ENCODE measurements at regions not wholly inside any gene's neighbourhood (a gene's known extent, or its start where the extent isn't known, plus 50 kb on each side); places are given as distances from the start of the nearest gene placed in this dataset.
"Not testable (repeated sequence)": the region's sequence is repeated elsewhere in the genome, so short reads cannot be mapped to it uniquely, and the experiment has no call there.

GRCh38 chr7:112581529-112581928 lies 100.7 kb downstream of the LSMEM1 start:
- no peak overlapping the region for H3K27ac ChIP-seq
- H3K4me3 ChIP-seq, result no peak overlapping the region
- no peaks in the 10 kb centered on the region for H3K9me3 ChIP-seq
- no peak for DNase-seq
- TF ChIP-seq POLR2A (IDR thresholded peaks at IDR 0.05) (no peak), CTCF (IDR thresholded peaks at IDR 0.05) (no peak)
- intact Hi-C loops (cut with DNase I; ENCODE audit: low total_unique reads), result no loop called here
- H3K4me1 ChIP-seq, result no peaks in the 10 kb centered on the region
- H3K27me3 ChIP-seq, result no peaks in the 10 kb centered on the region
- no peaks in the 10 kb centered on the region for H3K36me3 ChIP-seq

GRCh38 chr7:112584290-112584689 lies 103.5 kb downstream of the LSMEM1 start:
- Histone ChIP-seq H3K36me3 (no peaks in the 10 kb centered on the region), H3K27ac (no peak overlapping the region), H3K27me3 (no peaks in the 10 kb centered on the region), H3K4me1 (no peaks in the 10 kb centered on the region), H3K4me3 (no peak overlapping the region), H3K9me3 (no peaks in the 10 kb centered on the region)
- no peak for DNase-seq
- TF ChIP-seq CTCF (IDR thresholded peaks at IDR 0.05) (no peak), POLR2A (IDR thresholded peaks at IDR 0.05) (no peak)
- intact Hi-C loops (cut with DNase I; ENCODE audit: low total_unique reads), result no loop called here

- Histone ChIP-seq H3K9me3 (no peaks in the 10 kb centered on the region), H3K27ac (no peak overlapping the region), H3K4me3 (no peak overlapping the region), H3K4me1 (no peaks in the 10 kb centered on the region), H3K36me3 (no peaks in the 10 kb centered on the region), H3K27me3 (no peaks in the 10 kb centered on the region)
- no peak for DNase-seq
- intact Hi-C loops (cut with DNase I; ENCODE audit: low total_unique reads), result no loop called here
- TF ChIP-seq CTCF (IDR thresholded peaks at IDR 0.05) (no peak), POLR2A (IDR thresholded peaks at IDR 0.05) (no peak)
Observed at GRCh38 chr7:112587504-112587903, 106.7 kb downstream of the LSMEM1 start.

GRCh38 chr7:112592565-112593263 lies 111.9 kb downstream of the LSMEM1 start:
- H3K4me3 ChIP-seq; H3K36me3 ChIP-seq; H3K27ac ChIP-seq; H3K27me3 ChIP-seq; H3K9me3 ChIP-seq; H3K4me1 ChIP-seq; intact Hi-C loops (cut with DNase I; ENCODE audit: low total_unique reads); DNase-seq: not testable (repeated sequence)

- no peak for DNase-seq
- H3K27ac ChIP-seq, result no peak overlapping the region
- H3K9me3 ChIP-seq, result no peaks in the 10 kb centered on the region
- peaks cover 0 to 5% of the 10 kb centered on the region in 2 donors for H3K4me1 ChIP-seq
- H3K27me3 ChIP-seq, result no peaks in the 10 kb centered on the region
- no peak overlapping the region for H3K4me3 ChIP-seq
- intact Hi-C loops (cut with DNase I; ENCODE audit: low total_unique reads), result no loop called here
- no peaks in the 10 kb centered on the region for H3K36me3 ChIP-seq
- TF ChIP-seq POLR2A (IDR thresholded peaks at IDR 0.05), result no peak
- no peak for TF ChIP-seq CTCF (IDR thresholded peaks at IDR 0.05)
Observed at GRCh38 chr7:112594397-112594796, 113.6 kb downstream of the LSMEM1 start.

GRCh38 chr7:112596260-112596659 lies 115.5 kb downstream of the LSMEM1 start:
- no peak for DNase-seq
- no peaks in the 10 kb centered on the region for H3K27me3 ChIP-seq
- no peak overlapping the region for H3K4me3 ChIP-seq
- H3K4me1 ChIP-seq, result peaks cover 0 to 5% of the 10 kb centered on the region in 2 donors
- H3K27ac ChIP-seq, result peak overlapping the region in 1 of 2 donors; percentile 24
- no peaks in the 10 kb centered on the region for H3K9me3 ChIP-seq
- intact Hi-C loops (cut with DNase I; ENCODE audit: low total_unique reads), result no loop called here
- H3K36me3 ChIP-seq, result no peaks in the 10 kb centered on the region
- TF ChIP-seq POLR2A (IDR thresholded peaks at IDR 0.05), result no peak
- TF ChIP-seq CTCF (IDR thresholded peaks at IDR 0.05), result no peak

All from uterus (tissue), 3 donors.